ENCODE measurements at regions not wholly inside any gene's neighbourhood (a gene's known extent, or its start where the extent isn't known, plus 50 kb on each side); places are given as distances from the start of the nearest gene placed in this dataset.

GRCh38 chr20:12252793-12253192, 335.1 kb downstream of the BTBD3 start:
- Mint-ChIP-seq H3K27ac (no peak overlapping the region), H3K4me3 (no peak overlapping the region), H3K9me3 (no peaks in the 10 kb centered on the region), H3K27me3 (ENCODE audit: insufficient read depth, low read depth) (peaks cover 9% of the 10 kb centered on the region), H3K4me1 (no peaks in the 10 kb centered on the region), H3K36me3 (no peaks in the 10 kb centered on the region)
- H3K4me2 ChIP-seq: no peak overlapping the region
- H3K4me1 ChIP-seq: no peaks in the 10 kb centered on the region
- H3K36me3 ChIP-seq: no peaks in the 10 kb centered on the region
- TF ChIP-seq EZH2 (IDR thresholded peaks at IDR 0.05) (no peak), EZH2phosphoT487 (IDR thresholded peaks at IDR 0.05) (no peak), CTCF (IDR thresholded peaks at IDR 0.05) (no peak)
- no peak overlapping the region for H3K4me3 ChIP-seq
- H3K9ac ChIP-seq: no peak overlapping the region
- no peak overlapping the region for H2AFZ ChIP-seq (replicated peaks)
- H3F3A ChIP-seq (ENCODE audit: low read depth): no peaks in the 10 kb centered on the region
- no peaks in the 10 kb centered on the region for H3K79me2 ChIP-seq (ENCODE audit: low read depth)
- H3K9me3 ChIP-seq (ENCODE audit: low read depth): no peaks in the 10 kb centered on the region
- DNase-seq (ENCODE audit: low spot score): no peak
- no peaks in the 10 kb centered on the region for H4K20me1 ChIP-seq (ENCODE audit: low read depth)
- H3K27ac ChIP-seq: no peak overlapping the region
- no peaks in the 10 kb centered on the region for H3K27me3 ChIP-seq

- Histone ChIP-seq H2AFZ (replicated peaks) (no peak overlapping the region), H3K9ac (no peak overlapping the region), H3K27me3 (no peaks in the 10 kb centered on the region), H3K9me3 (ENCODE audit: low read depth) (no peaks in the 10 kb centered on the region), H3K4me1 (no peaks in the 10 kb centered on the region), H3K4me3 (no peak overlapping the region), H3F3A (ENCODE audit: low read depth) (no peaks in the 10 kb centered on the region), H4K20me1 (ENCODE audit: low read depth) (no peaks in the 10 kb centered on the region), H3K27ac (no peak overlapping the region), H3K79me2 (ENCODE audit: low read depth) (no peaks in the 10 kb centered on the region), H3K4me2 (no peak overlapping the region), H3K36me3 (no peaks in the 10 kb centered on the region)
- peaks cover 9% of the 10 kb centered on the region for H3K27me3 Mint-ChIP-seq (ENCODE audit: insufficient read depth, low read depth)
- no peak for TF ChIP-seq CTCF (IDR thresholded peaks at IDR 0.05)
- TF ChIP-seq EZH2phosphoT487 (IDR thresholded peaks at IDR 0.05): no peak
- TF ChIP-seq EZH2 (IDR thresholded peaks at IDR 0.05): no peak
- H3K9me3 Mint-ChIP-seq: no peaks in the 10 kb centered on the region
- H3K27ac Mint-ChIP-seq: no peak overlapping the region
- no peak overlapping the region for H3K4me3 Mint-ChIP-seq
- no peak for DNase-seq (ENCODE audit: low spot score)
- no peaks in the 10 kb centered on the region for H3K4me1 Mint-ChIP-seq
- H3K36me3 Mint-ChIP-seq: no peaks in the 10 kb centered on the region
Measured at GRCh38 chr20:12255461-12255970, 337.8 kb downstream of the BTBD3 start.

GRCh38 chr20:12256806-12257205, 339.1 kb downstream of the BTBD3 start:
- Histone ChIP-seq H2AFZ (replicated peaks) (no peak overlapping the region), H3K9ac (no peak overlapping the region), H3K4me1 (no peaks in the 10 kb centered on the region), H3K36me3 (no peaks in the 10 kb centered on the region), H3K9me3 (ENCODE audit: low read depth) (no peaks in the 10 kb centered on the region), H3F3A (ENCODE audit: low read depth) (no peaks in the 10 kb centered on the region), H3K4me3 (no peak overlapping the region), H3K79me2 (ENCODE audit: low read depth) (no peaks in the 10 kb centered on the region), H3K4me2 (no peak overlapping the region), H4K20me1 (ENCODE audit: low read depth) (no peaks in the 10 kb centered on the region), H3K27ac (no peak overlapping the region), H3K27me3 (no peaks in the 10 kb centered on the region)
- Mint-ChIP-seq H3K9me3 (no peaks in the 10 kb centered on the region), H3K27me3 (ENCODE audit: insufficient read depth, low read depth) (peaks cover 3% of the 10 kb centered on the region), H3K4me1 (no peaks in the 10 kb centered on the region), H3K27ac (no peak overlapping the region), H3K4me3 (no peak overlapping the region), H3K36me3 (no peaks in the 10 kb centered on the region)
- TF ChIP-seq EZH2phosphoT487 (IDR thresholded peaks at IDR 0.05) (no peak), EZH2 (IDR thresholded peaks at IDR 0.05) (no peak), CTCF (IDR thresholded peaks at IDR 0.05) (no peak)
- DNase-seq (ENCODE audit: low spot score): no peak
